Sigmoid colon (tissue), 4 donors: ENCODE measurements at regions not wholly inside any gene's neighbourhood (a gene's known extent, or its start where the extent isn't known, plus 50 kb on each side); places are given as distances from the start of the nearest gene placed in this dataset.

Experiments used
- EP300 ChIP-seq, 4 donors: sonication (generic); formaldehyde crosslinking; IDR thresholded peaks; one replicate each; pipeline ENCODE4 v1.6.1; 2017; ENCODE audit warnings: antibody characterized with exemption in 4 of 4
- POLR2A ChIP-seq, 2 donors: fragments of 450-650 bp; IDR thresholded peaks; one replicate each; pipeline ENCODE4 v1.6.1; 2016; ENCODE audit warnings: antibody characterized with exemption in 2 of 2, mild to moderate bottlenecking in 2 of 2, moderate library complexity in 2 of 2
- TF ChIP-seq, protein P1 (sequence below), 4 experiments: fragments of 450-650 bp in 3 of 4; fragments of 200-600 bp in 1 of 4; IDR thresholded peaks; one replicate each; pipeline ENCODE4 v1.5.1; 2016 to 2019; ENCODE audit warnings: antibody characterized with exemption in 4 of 4, mild to moderate bottlenecking in 3 of 4, moderate library complexity in 2 of 4

DNA sequence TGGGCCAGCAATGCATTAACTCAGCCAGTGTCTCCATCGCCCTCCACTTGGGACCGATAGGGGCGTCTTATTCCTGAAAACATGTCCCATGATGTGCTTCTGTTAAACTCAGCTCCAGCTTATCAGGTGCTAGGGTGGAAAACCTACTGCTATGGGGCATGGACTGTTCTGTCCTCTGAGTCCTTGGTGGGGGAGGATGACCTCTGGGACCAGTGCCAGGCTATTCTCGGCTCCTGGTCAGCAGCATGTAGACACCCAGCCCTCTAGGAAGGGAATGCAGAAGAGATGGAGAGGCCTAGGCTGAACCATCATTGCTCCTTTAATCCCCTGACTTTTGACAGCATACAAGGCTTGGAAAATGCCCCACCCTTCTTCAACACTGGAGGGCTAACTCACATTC lies 486.2 kb downstream of the MED13L start:
- TF ChIP-seq, protein P1, sequence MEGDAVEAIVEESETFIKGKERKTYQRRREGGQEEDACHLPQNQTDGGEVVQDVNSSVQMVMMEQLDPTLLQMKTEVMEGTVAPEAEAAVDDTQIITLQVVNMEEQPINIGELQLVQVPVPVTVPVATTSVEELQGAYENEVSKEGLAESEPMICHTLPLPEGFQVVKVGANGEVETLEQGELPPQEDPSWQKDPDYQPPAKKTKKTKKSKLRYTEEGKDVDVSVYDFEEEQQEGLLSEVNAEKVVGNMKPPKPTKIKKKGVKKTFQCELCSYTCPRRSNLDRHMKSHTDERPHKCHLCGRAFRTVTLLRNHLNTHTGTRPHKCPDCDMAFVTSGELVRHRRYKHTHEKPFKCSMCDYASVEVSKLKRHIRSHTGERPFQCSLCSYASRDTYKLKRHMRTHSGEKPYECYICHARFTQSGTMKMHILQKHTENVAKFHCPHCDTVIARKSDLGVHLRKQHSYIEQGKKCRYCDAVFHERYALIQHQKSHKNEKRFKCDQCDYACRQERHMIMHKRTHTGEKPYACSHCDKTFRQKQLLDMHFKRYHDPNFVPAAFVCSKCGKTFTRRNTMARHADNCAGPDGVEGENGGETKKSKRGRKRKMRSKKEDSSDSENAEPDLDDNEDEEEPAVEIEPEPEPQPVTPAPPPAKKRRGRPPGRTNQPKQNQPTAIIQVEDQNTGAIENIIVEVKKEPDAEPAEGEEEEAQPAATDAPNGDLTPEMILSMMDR (IDR thresholded peaks at IDR 0.05): no peak
- no peak for TF ChIP-seq EP300 (IDR thresholded peaks at IDR 0.05)
- TF ChIP-seq POLR2A (IDR thresholded peaks at IDR 0.05): no peak
